A549 (cell line): ENCODE measurements at regions not wholly inside any gene's neighbourhood (a gene's known extent, or its start where the extent isn't known, plus 50 kb on each side); places are given as distances from the start of the nearest gene placed in this dataset.
"Not testable (repeated sequence)": the region's sequence is repeated elsewhere in the genome, so short reads cannot be mapped to it uniquely, and the experiment has no call there.

Experiments used
- ATAC-seq, 2 experiments: fragments of 200-7000 bp in 1 of 2; fragments of >200 bp in 1 of 2; cut with Nextera tagmentation in 1 of 2; cut with Tn5 transposase in 1 of 2; 3 replicates each; pipeline versions ENCODE4 v1.8.0 to v1.9.1; 2018 to 2020; ENCODE audit warnings: mild to moderate bottlenecking in 1 of 2, moderate library complexity in 1 of 2
- CTCF ChIA-PET: fragments of 300-600 bp; sonication (Branson Sonifier 250); formaldehyde crosslinking; extraction: SDS; loops from one replicate; lab custom pipeline; 2021; ENCODE audit warnings: antibody characterized with exemption, inconsistent platforms; lab: Yijun Ruan, JAX
- POLR2A ChIA-PET: fragments of 350-600 bp; formaldehyde crosslinking; extraction: SDS; loops from one replicate; lab custom pipeline; 2021; ENCODE audit warnings: antibody characterized with exemption, inconsistent platforms; lab: Yijun Ruan, JAX
- DNase-seq, 2 experiments: peaks; one replicate each; pipeline versions ENCODE4 v3.0.0 to v3.0.0-alpha.2; 2011 to 2016; ENCODE audit warnings: low read depth in 1 of 2, low spot score in 1 of 2
- FAIRE-seq: peaks from 2 replicates; lab custom pipeline; 2011; peaks lifted over from hg19 to GRCh38; lab: Jason Lieb, UNC
- H3K27ac ChIP-seq, 2 experiments: fragments of >200 bp; sonication (Bioruptor Twin); formaldehyde crosslinking; 3 replicates each; pipeline ENCODE4 v1.5.1; 2016 to 2017
- H3K4me1 ChIP-seq: fragments of >200 bp; sonication (Bioruptor Twin); formaldehyde crosslinking; 3 replicates; pipeline ENCODE4 v1.6.1; 2016
- H3K4me2 ChIP-seq: fragments of >200 bp; sonication (Bioruptor Twin); formaldehyde crosslinking; 3 replicates; pipeline ENCODE4 v1.6.1; 2016
- H3K4me3 ChIP-seq: fragments of >200 bp; sonication (Bioruptor Twin); formaldehyde crosslinking; 3 replicates; pipeline ENCODE4 v1.5.1; 2016
- H3K9me3 ChIP-seq: fragments of >200 bp; sonication (Bioruptor Twin); formaldehyde crosslinking; 3 replicates; pipeline ENCODE4 v1.6.1; 2016
- BCL3 ChIP-seq: fragments of >200 bp; sonication (Bioruptor Twin); formaldehyde crosslinking; IDR thresholded peaks from 3 replicates; pipeline ENCODE4 v1.6.1; 2016
- BHLHE40 ChIP-seq: IDR thresholded peaks from 2 replicates; pipeline ENCODE4 v1.6.1; 2012; ENCODE audit warnings: low read depth, low read length, inconsistent platforms
- E2F6 ChIP-seq: IDR thresholded peaks from 2 replicates; pipeline ENCODE4 v1.6.1; 2012; ENCODE audit warnings: low read depth, borderline replicate concordance
- FOXS1 ChIP-seq: fragments of 250-450 bp; sonication (Bioruptor Pico); IDR thresholded peaks from 2 replicates; pipeline ENCODE4 v1.5.0; 2020; ENCODE audit warnings: mild to moderate bottlenecking, moderate library complexity
- HDAC2 ChIP-seq: fragments of 200-600 bp; sonication (generic); IDR thresholded peaks from 2 replicates; pipeline ENCODE4 v1.6.1; 2016
- HES2 ChIP-seq: fragments of >200 bp; sonication (Bioruptor Twin); formaldehyde crosslinking; IDR thresholded peaks from 2 replicates; pipeline ENCODE4 v1.6.1; 2016
- HOXA7 ChIP-seq: fragments of 250-450 bp; sonication (Bioruptor Pico); IDR thresholded peaks from 2 replicates; pipeline ENCODE4 v1.5.0; 2020; ENCODE audit warnings: mild to moderate bottlenecking, moderate library complexity
- HOXB13 ChIP-seq: fragments of 250-450 bp; sonication (Bioruptor Pico); IDR thresholded peaks from 2 replicates; pipeline ENCODE4 v1.5.0; 2020; ENCODE audit warnings: low read depth, mild to moderate bottlenecking, moderate library complexity
- KDM1A ChIP-seq: fragments of 200-600 bp; sonication (generic); IDR thresholded peaks from 2 replicates; pipeline ENCODE4 v1.6.1; 2016; ENCODE audit warnings: low read depth, mild to moderate bottlenecking
- KDM5A ChIP-seq: fragments of 200-600 bp; sonication (generic); IDR thresholded peaks from 2 replicates; pipeline ENCODE4 v1.6.1; 2016; ENCODE audit warnings: antibody characterized with exemption, mild to moderate bottlenecking
- MAFK ChIP-seq: fragments of 450-650 bp; IDR thresholded peaks from 2 replicates; pipeline ENCODE4 v1.6.1; 2014; ENCODE audit not compliant: partially characterized antibody
- MYC ChIP-seq: IDR thresholded peaks from 2 replicates; pipeline ENCODE4 v1.6.1; 2012; ENCODE audit warnings: mild to moderate bottlenecking, inconsistent platforms, low read length, improper control_type of control experiment, borderline replicate concordance
- NPAS2 ChIP-seq: fragments of 250-450 bp; sonication (Bioruptor Pico); IDR thresholded peaks from 2 replicates; pipeline ENCODE4 v1.8.0; 2022; ENCODE audit warnings: mild to moderate bottlenecking, moderate library complexity, borderline replicate concordance
- POLR2A ChIP-seq: IDR thresholded peaks from 2 replicates; pipeline ENCODE4 v1.6.1; 2012; ENCODE audit warnings: mild to moderate bottlenecking, low read length
- POLR2AphosphoS2 ChIP-seq: conservative IDR thresholded peaks from 2 replicates; pipeline ENCODE4 v1.6.1; 2012; ENCODE audit warnings: low read length, improper control_type of control experiment, inconsistent platforms
- RCOR1 ChIP-seq: fragments of 150-350 bp; IDR thresholded peaks from 2 replicates; pipeline ENCODE4 v1.6.1; 2014; ENCODE audit warnings: antibody characterized with exemption, low read length, low read depth
- ZC3H11A ChIP-seq: fragments of 450-650 bp; IDR thresholded peaks from 2 replicates; pipeline ENCODE4 v1.6.1; 2014; ENCODE audit warnings: antibody characterized with exemption, mild to moderate bottlenecking
- WGBS: methylation state at CpG from one replicate; pipeline ENCODE4 v1.1.6; 2017; ENCODE audit errors: missing lambda C conversion rate; 5-methylcytosine and 5-hydroxymethylcytosine counted together
- TF ChIP-seq, protein P1 (sequence below): fragments of >200 bp; sonication (Bioruptor Twin); formaldehyde crosslinking; IDR thresholded peaks from 3 replicates; pipeline ENCODE4 v1.5.1; 2016
- TF ChIP-seq, protein P2 (sequence below): fragments of 200-600 bp; sonication (generic); IDR thresholded peaks from 2 replicates; pipeline ENCODE4 v1.6.1; 2016; ENCODE audit warnings: antibody characterized with exemption, mild to moderate bottlenecking, moderate library complexity

GRCh38 chr2:215723631-215724011 is 287.8 kb upstream of the FN1 start:
- ChIA-PET CTCF (no interaction called here), POLR2A (no interaction called here)
- Histone ChIP-seq H3K27ac (no peak overlapping the region), H3K9me3 (peaks cover 5% of the 10 kb centered on the region; the same call in 1 of the 3 replicates), H3K4me1 (peaks cover 21% of the 10 kb centered on the region), H3K4me3 (no peak overlapping the region), H3K4me2 (no peak overlapping the region)
- TF ChIP-seq, protein P1, sequence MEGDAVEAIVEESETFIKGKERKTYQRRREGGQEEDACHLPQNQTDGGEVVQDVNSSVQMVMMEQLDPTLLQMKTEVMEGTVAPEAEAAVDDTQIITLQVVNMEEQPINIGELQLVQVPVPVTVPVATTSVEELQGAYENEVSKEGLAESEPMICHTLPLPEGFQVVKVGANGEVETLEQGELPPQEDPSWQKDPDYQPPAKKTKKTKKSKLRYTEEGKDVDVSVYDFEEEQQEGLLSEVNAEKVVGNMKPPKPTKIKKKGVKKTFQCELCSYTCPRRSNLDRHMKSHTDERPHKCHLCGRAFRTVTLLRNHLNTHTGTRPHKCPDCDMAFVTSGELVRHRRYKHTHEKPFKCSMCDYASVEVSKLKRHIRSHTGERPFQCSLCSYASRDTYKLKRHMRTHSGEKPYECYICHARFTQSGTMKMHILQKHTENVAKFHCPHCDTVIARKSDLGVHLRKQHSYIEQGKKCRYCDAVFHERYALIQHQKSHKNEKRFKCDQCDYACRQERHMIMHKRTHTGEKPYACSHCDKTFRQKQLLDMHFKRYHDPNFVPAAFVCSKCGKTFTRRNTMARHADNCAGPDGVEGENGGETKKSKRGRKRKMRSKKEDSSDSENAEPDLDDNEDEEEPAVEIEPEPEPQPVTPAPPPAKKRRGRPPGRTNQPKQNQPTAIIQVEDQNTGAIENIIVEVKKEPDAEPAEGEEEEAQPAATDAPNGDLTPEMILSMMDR = no peak
- TF ChIP-seq RCOR1 (no peak), NPAS2 (CRISPR knock-in tag) (no peak), KDM5A (no peak)
- ATAC-seq = no peak
- DNase-seq = no peak
- 92% methylated on average over 3 of the region's 3 CpGs for WGBS
- FAIRE-seq = no peak

DNA sequence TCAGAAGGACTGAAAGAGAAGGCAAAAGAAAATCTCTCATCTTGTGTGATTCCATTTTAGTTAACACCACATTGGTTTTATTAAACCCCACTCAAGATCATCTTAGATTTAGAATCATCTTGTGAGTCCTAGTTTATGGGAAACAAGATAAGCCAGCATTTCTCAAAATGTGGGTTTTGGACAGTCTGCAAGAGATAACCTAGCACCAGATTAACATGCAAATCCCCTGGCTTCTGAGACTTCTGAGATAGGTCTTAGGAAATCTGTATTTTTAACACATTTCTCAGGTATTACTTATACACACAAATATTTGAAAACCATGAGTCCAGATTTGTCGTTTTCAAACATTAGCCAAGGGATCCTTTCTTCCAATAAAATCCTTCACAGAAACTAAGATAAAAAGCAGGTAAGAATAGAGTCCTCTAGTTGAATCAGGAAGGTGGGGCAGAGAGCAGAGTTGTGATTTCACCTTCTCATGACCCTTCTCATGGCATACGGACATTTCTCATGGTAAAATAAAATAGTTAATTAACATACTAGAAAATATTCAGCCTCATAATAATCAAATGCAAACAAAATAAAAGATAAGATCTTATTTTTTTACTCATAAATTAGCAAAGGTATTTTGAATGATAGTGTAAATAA is 287.2 kb upstream of the FN1 start:
- Histone ChIP-seq H3K27ac (peak overlapping the region; percentile 10 to 23; a peak in 1 of 6 replicates), H3K4me2 (no peak overlapping the region), H3K9me3 (peaks cover 5% of the 10 kb centered on the region; the same call in 1 of the 3 replicates), H3K4me1 (peaks cover 20% of the 10 kb centered on the region), H3K4me3 (no peak overlapping the region)
- ChIA-PET CTCF (no interaction called here), POLR2A (no interaction called here)
- DNase-seq (no peak), FAIRE-seq (no peak), ATAC-seq (no peak)
- TF ChIP-seq HES2 (no peak), KDM1A (no peak), MAFK (no peak), BHLHE40 (no peak), HDAC2 (no peak), POLR2AphosphoS2 (no peak), MYC (no peak), FOXS1 (no peak), HOXB13 (CRISPR knock-in tag) (no peak), ZC3H11A (no peak)
- WGBS = 38% methylated on average over 2 of the region's 2 CpGs

DNA sequence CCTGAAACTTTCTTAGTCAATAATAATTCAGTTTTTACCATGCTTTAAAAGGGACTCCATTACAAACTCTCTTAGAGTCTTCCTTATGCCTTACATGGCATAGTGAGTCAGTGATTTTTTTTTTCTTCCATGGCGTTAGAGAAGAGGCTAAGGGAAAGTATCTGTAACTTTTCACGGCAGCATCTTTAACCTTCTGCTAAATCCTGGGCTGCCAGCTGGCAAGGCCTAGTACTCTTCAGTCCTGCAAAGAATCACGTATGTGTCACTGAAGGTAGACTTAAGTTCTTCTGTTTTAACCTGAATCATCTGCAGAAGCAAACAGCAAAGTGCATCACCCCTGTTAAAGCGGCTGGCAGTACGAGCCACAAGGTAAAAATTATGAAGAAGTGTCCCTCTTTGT is 286.3 kb upstream of the FN1 start:
- Histone ChIP-seq H3K4me2 (no peak overlapping the region), H3K9me3 (peaks cover 2% of the 10 kb centered on the region; the same call in 1 of the 3 replicates), H3K27ac (0 out of 6 replicates have a peak overlapping the region, but pooled peaks of 1 of the 2 experiments have one; percentile 11), H3K4me3 (no peak overlapping the region), H3K4me1 (peaks cover 12% of the 10 kb centered on the region)
- no peak for ATAC-seq
- ChIA-PET CTCF (no interaction called here), POLR2A (no interaction called here)
- 77% methylated on average over 5 of the region's 5 CpGs for WGBS
- TF ChIP-seq BCL3 (no peak), POLR2A (no peak), E2F6 (no peak), HOXA7 (CRISPR knock-in tag) (no peak)
- TF ChIP-seq, protein P2, sequence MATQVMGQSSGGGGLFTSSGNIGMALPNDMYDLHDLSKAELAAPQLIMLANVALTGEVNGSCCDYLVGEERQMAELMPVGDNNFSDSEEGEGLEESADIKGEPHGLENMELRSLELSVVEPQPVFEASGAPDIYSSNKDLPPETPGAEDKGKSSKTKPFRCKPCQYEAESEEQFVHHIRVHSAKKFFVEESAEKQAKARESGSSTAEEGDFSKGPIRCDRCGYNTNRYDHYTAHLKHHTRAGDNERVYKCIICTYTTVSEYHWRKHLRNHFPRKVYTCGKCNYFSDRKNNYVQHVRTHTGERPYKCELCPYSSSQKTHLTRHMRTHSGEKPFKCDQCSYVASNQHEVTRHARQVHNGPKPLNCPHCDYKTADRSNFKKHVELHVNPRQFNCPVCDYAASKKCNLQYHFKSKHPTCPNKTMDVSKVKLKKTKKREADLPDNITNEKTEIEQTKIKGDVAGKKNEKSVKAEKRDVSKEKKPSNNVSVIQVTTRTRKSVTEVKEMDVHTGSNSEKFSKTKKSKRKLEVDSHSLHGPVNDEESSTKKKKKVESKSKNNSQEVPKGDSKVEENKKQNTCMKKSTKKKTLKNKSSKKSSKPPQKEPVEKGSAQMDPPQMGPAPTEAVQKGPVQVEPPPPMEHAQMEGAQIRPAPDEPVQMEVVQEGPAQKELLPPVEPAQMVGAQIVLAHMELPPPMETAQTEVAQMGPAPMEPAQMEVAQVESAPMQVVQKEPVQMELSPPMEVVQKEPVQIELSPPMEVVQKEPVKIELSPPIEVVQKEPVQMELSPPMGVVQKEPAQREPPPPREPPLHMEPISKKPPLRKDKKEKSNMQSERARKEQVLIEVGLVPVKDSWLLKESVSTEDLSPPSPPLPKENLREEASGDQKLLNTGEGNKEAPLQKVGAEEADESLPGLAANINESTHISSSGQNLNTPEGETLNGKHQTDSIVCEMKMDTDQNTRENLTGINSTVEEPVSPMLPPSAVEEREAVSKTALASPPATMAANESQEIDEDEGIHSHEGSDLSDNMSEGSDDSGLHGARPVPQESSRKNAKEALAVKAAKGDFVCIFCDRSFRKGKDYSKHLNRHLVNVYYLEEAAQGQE = no peak
- TF ChIP-seq, protein P1 = no peak
- no peak for DNase-seq
- no peak for FAIRE-seq

DNA sequence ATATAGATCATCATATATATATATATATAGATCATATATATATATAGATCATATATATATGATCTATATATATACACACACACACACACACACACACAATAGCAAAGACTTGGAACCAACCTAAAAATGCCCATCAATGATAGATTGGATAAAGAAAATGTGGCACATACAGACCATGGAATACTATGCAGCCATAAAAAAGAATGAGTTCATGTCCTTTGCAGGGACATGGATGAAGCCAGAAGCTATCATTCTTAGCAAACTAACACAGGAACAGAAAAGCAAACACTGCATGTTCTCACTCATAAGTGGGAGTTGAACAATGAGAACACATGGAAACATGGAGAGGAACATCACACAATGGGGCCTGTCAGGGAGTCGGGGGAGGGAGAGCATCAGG is 285.6 kb upstream of the FN1 start:
- H3K4me2 ChIP-seq, H3K27ac ChIP-seq, H3K4me3 ChIP-seq, CTCF ChIA-PET, FAIRE-seq, ATAC-seq, DNase-seq, H3K9me3 ChIP-seq, POLR2A ChIA-PET: not testable (repeated sequence)
- 29% methylated on average over 1 of the region's 1 CpG for whole genome bisulfite sequencing
- H3K4me1 ChIP-seq = peaks cover 12% of the 10 kb centered on the region
